ENCODE measurements at regions not wholly inside any gene's neighbourhood (a gene's known extent, or its start where the extent isn't known, plus 50 kb on each side); places are given as distances from the start of the nearest gene placed in this dataset.

GRCh38 chr4:95603393-95603792 lies 54.6 kb upstream of the UNC5C start:
- no peak for TF ChIP-seq CTCF (IDR thresholded peaks at IDR 0.05)
- H3K27me3 ChIP-seq: no peaks in the 10 kb centered on the region
- no peak for DNase-seq (ENCODE audit: low spot score in 2 of 2)
- no peaks in the 10 kb centered on the region for H3K9me3 ChIP-seq
- no peaks in the 10 kb centered on the region for H3K4me1 ChIP-seq
- H3K4me3 ChIP-seq: no peak overlapping the region
- intact Hi-C loops (cut with DNase I): no loop called here
- no peaks in the 10 kb centered on the region for H3K36me3 ChIP-seq
- no peak overlapping the region for H3K27ac ChIP-seq

- intact Hi-C loops (cut with DNase I): no loop called here
- DNase-seq (ENCODE audit: low spot score in 2 of 2): no peak
- no peak overlapping the region for H3K27ac ChIP-seq
- H3K4me3 ChIP-seq: no peak overlapping the region
- no peaks in the 10 kb centered on the region for H3K36me3 ChIP-seq
- H3K27me3 ChIP-seq: no peaks in the 10 kb centered on the region
- no peaks in the 10 kb centered on the region for H3K9me3 ChIP-seq
- no peak for TF ChIP-seq CTCF (IDR thresholded peaks at IDR 0.05)
- H3K4me1 ChIP-seq: no peaks in the 10 kb centered on the region
Observed at GRCh38 chr4:95602872-95603271, 54.1 kb upstream of the UNC5C start.

GRCh38 chr4:95601356-95601755 lies 52.6 kb upstream of the UNC5C start:
- Histone ChIP-seq H3K4me1 (no peaks in the 10 kb centered on the region), H3K27ac (no peak overlapping the region), H3K9me3 (no peaks in the 10 kb centered on the region), H3K4me3 (no peak overlapping the region), H3K27me3 (no peaks in the 10 kb centered on the region), H3K36me3 (no peaks in the 10 kb centered on the region)
- no peak for DNase-seq (ENCODE audit: low spot score in 2 of 2)
- TF ChIP-seq CTCF (IDR thresholded peaks at IDR 0.05): no peak
- intact Hi-C loops (cut with DNase I): no loop called here

GRCh38 chr4:95599777-95600400 lies 51.1 kb upstream of the UNC5C start:
- intact Hi-C loops (cut with DNase I): no loop called here
- no peaks in the 10 kb centered on the region for H3K4me1 ChIP-seq
- no peaks in the 10 kb centered on the region for H3K36me3 ChIP-seq

More at GRCh38 chr4:95599777-95600400, 51.1 kb upstream of the UNC5C start:
- Histone ChIP-seq H3K9me3 (no peaks in the 10 kb centered on the region), H3K4me3 (no peak overlapping the region), H3K27ac (no peak overlapping the region), H3K27me3 (no peaks in the 10 kb centered on the region)
- no peak for TF ChIP-seq CTCF (IDR thresholded peaks at IDR 0.05)
- DNase-seq (ENCODE audit: low spot score in 2 of 2): no peak
